ENCODE measurements at regions not wholly inside any gene's neighbourhood (a gene's known extent, or its start where the extent isn't known, plus 50 kb on each side); places are given as distances from the start of the nearest gene placed in this dataset.

DNA sequence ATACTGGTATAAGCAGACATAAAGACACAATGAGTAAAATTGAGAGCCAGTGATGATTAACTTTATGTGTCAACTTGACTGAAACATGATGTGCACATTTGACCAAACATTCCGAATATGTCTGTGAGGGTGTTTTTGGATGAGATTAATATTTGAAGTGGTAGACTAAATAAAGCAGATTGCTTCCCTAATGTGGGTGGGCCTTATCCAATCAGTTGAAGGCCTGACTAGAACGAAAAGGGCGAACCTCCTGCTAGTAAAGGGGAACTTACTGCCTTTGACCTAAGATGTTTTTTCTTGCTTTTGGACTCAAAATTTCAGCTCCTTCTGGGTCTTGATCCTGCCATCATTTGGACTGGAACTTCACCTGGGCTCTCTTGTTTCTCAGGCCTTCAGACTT, 1387.7 kb upstream of the CDH6 start:
- Histone ChIP-seq H3F3A (ENCODE audit: control insufficient read depth, insufficient read depth) (no peaks in the 10 kb centered on the region), H3K79me2 (ENCODE audit: control insufficient read depth, low read length) (no peaks in the 10 kb centered on the region), H4K20me1 (ENCODE audit: control insufficient read depth, insufficient read depth, low read depth, low read length) (no peaks in the 10 kb centered on the region), H3K9me3 (ENCODE audit: control insufficient read depth, insufficient read depth, low read length) (no peaks in the 10 kb centered on the region), H3K27ac (ENCODE audit: low read depth, low read length) (no peak overlapping the region), H3K4me2 (ENCODE audit: low read length) (no peak overlapping the region), H3K9me2 (replicated peaks; ENCODE audit: control insufficient read depth, low read length) (no peaks in the 10 kb centered on the region), H3K4me3 (ENCODE audit: low read length) (no peak overlapping the region), H3K36me3 (ENCODE audit: control insufficient read depth, low read length) (no peaks in the 10 kb centered on the region), H3K4me1 (ENCODE audit: control insufficient read depth, low read length) (no peaks in the 10 kb centered on the region), H3K27me3 (ENCODE audit: control insufficient read depth, low read length) (no peaks in the 10 kb centered on the region)
- TF ChIP-seq EZH2phosphoT487 (IDR thresholded peaks at IDR 0.05; ENCODE audit: borderline replicate concordance, low read length): no peak
- TF ChIP-seq, protein P1, sequence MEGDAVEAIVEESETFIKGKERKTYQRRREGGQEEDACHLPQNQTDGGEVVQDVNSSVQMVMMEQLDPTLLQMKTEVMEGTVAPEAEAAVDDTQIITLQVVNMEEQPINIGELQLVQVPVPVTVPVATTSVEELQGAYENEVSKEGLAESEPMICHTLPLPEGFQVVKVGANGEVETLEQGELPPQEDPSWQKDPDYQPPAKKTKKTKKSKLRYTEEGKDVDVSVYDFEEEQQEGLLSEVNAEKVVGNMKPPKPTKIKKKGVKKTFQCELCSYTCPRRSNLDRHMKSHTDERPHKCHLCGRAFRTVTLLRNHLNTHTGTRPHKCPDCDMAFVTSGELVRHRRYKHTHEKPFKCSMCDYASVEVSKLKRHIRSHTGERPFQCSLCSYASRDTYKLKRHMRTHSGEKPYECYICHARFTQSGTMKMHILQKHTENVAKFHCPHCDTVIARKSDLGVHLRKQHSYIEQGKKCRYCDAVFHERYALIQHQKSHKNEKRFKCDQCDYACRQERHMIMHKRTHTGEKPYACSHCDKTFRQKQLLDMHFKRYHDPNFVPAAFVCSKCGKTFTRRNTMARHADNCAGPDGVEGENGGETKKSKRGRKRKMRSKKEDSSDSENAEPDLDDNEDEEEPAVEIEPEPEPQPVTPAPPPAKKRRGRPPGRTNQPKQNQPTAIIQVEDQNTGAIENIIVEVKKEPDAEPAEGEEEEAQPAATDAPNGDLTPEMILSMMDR (IDR thresholded peaks at IDR 0.05; ENCODE audit: low read depth, low read length, poor library complexity, severe bottlenecking): no peak

DNA sequence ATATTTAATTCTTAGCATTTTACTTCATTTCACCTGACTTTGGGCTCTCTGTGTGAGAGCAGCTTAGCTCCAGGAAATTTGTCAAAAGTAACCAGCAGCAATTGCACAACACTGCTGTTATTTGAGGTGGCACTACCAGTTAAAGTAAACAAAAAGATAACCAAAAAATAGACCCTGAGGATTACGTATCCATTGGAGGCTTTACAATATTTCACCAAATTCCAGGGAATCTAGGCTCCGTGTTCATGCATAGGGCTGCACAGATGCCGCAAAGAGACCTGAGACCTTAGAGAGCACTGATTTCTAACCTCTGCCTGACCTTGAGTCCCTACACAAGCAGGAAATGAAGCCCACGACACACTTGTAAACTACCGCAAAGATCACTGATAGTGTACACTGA, 1392.7 kb upstream of the CDH6 start:
- Histone ChIP-seq H3K9me2 (replicated peaks; ENCODE audit: control insufficient read depth, low read length) (no peaks in the 10 kb centered on the region), H3K9me3 (ENCODE audit: control insufficient read depth, insufficient read depth, low read length) (no peaks in the 10 kb centered on the region; the same call in 1 of the 2 replicates), H3K4me3 (ENCODE audit: low read length) (no peak overlapping the region), H3K36me3 (ENCODE audit: control insufficient read depth, low read length) (no peaks in the 10 kb centered on the region), H3K4me1 (ENCODE audit: control insufficient read depth, low read length) (no peaks in the 10 kb centered on the region), H3F3A (ENCODE audit: control insufficient read depth, insufficient read depth) (no peaks in the 10 kb centered on the region), H3K27ac (ENCODE audit: low read depth, low read length) (no peak overlapping the region), H4K20me1 (ENCODE audit: control insufficient read depth, insufficient read depth, low read depth, low read length) (no peaks in the 10 kb centered on the region), H3K4me2 (ENCODE audit: low read length) (no peak overlapping the region), H3K27me3 (ENCODE audit: control insufficient read depth, low read length) (no peaks in the 10 kb centered on the region), H3K79me2 (ENCODE audit: control insufficient read depth, low read length) (no peaks in the 10 kb centered on the region)
- no peak for TF ChIP-seq EZH2phosphoT487 (IDR thresholded peaks at IDR 0.05; ENCODE audit: borderline replicate concordance, low read length)
- TF ChIP-seq, protein P1 (IDR thresholded peaks at IDR 0.05; ENCODE audit: low read depth, low read length, poor library complexity, severe bottlenecking): no peak

DNA sequence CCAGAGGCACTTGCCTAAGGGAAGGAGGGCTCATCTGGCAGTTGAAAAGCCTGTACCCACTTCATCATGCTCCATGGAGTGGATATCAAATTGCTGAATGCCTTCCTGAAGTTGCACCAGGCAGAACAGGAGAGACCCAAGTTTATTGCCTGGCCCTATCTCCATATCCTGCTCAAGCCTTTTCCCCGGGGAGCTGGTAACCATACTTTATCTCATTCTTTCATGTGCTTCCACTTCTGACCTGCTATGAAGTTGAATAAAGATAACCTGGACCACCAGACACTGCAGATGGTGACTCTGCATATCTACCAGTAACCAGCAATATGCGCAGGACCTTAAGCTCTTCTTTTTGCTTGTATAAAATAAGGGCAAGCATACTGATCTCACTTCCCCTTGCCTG, 1397.5 kb upstream of the CDH6 start:
- Histone ChIP-seq H3K36me3 (ENCODE audit: control insufficient read depth, low read length) (no peaks in the 10 kb centered on the region), H3K9me3 (ENCODE audit: control insufficient read depth, insufficient read depth, low read length) (no peaks in the 10 kb centered on the region; the same call in 1 of the 2 replicates), H3K79me2 (ENCODE audit: control insufficient read depth, low read length) (no peaks in the 10 kb centered on the region), H3K27ac (ENCODE audit: low read depth, low read length) (no peak overlapping the region), H3K4me3 (ENCODE audit: low read length) (no peak overlapping the region), H3K9me2 (replicated peaks; ENCODE audit: control insufficient read depth, low read length) (no peaks in the 10 kb centered on the region), H3K4me1 (ENCODE audit: control insufficient read depth, low read length) (no peaks in the 10 kb centered on the region), H3K27me3 (ENCODE audit: control insufficient read depth, low read length) (no peaks in the 10 kb centered on the region), H3K4me2 (ENCODE audit: low read length) (no peak overlapping the region), H3F3A (ENCODE audit: control insufficient read depth, insufficient read depth) (no peaks in the 10 kb centered on the region), H4K20me1 (ENCODE audit: control insufficient read depth, insufficient read depth, low read depth, low read length) (no peaks in the 10 kb centered on the region)
- TF ChIP-seq EZH2phosphoT487 (IDR thresholded peaks at IDR 0.05; ENCODE audit: borderline replicate concordance, low read length): no peak
- TF ChIP-seq, protein P1 (IDR thresholded peaks at IDR 0.05; ENCODE audit: low read depth, low read length, poor library complexity, severe bottlenecking): no peak
